Esophagus muscularis mucosa (tissue), 4 donors: ENCODE measurements at regions not wholly inside any gene's neighbourhood (a gene's known extent, or its start where the extent isn't known, plus 50 kb on each side); places are given as distances from the start of the nearest gene placed in this dataset.

Experiments
- DNase-seq: peaks from one replicate; pipeline ENCODE4 v3.0.0-alpha.2; 2017; ENCODE audit errors: extremely low spot score
- H3K27ac ChIP-seq, 4 donors: fragments of 200-600 bp; sonication (generic); replicated peaks in 1 of 4; 1 replicate in 3 of 4; 2 replicates in 1 of 4; pipeline ENCODE4 v1.5.1; 2016 to 2019; ENCODE audit warnings: mild to moderate bottlenecking in 1 of 4
- H3K27me3 ChIP-seq, 4 donors: fragments of 200-600 bp; sonication (generic); one replicate each; pipeline versions ENCODE4 v1.5.1 to v1.6.0; 2016 to 2019
- H3K36me3 ChIP-seq, 4 donors: fragments of 200-600 bp; sonication (generic); one replicate each; pipeline ENCODE4 v1.5.1; 2016 to 2019
- H3K4me1 ChIP-seq, 4 donors: fragments of 200-600 bp; sonication (generic); one replicate each; pipeline ENCODE4 v1.5.1; 2016 to 2019
- H3K4me3 ChIP-seq, 4 donors: fragments of 200-600 bp; sonication (generic); 1 replicate in 2 of 4; 2 replicates in 2 of 4; pipeline ENCODE4 v1.5.1; 2016 to 2019; ENCODE audit warnings: mild to moderate bottlenecking in 4 of 4, moderate library complexity in 1 of 4
- H3K9me3 ChIP-seq, 4 donors: fragments of 200-600 bp; sonication (generic); 1 replicate in 3 of 4; 2 replicates in 1 of 4; pipeline ENCODE4 v1.5.1; 2016 to 2019
- EP300 ChIP-seq: sonication (generic); formaldehyde crosslinking; IDR thresholded peaks from one replicate; pipeline ENCODE4 v1.6.1; 2017; ENCODE audit warnings: antibody characterized with exemption
- POLR2A ChIP-seq: fragments of 450-650 bp; IDR thresholded peaks from one replicate; pipeline ENCODE4 v1.6.1; 2017; ENCODE audit warnings: antibody characterized with exemption, moderate library complexity, mild to moderate bottlenecking, low read depth
- POLR2AphosphoS5 ChIP-seq, 2 donors: sonication (generic); formaldehyde crosslinking; IDR thresholded peaks; one replicate each; pipeline ENCODE4 v1.6.1; 2017; ENCODE audit warnings: antibody characterized with exemption in 2 of 2
- WGBS: methylation state at CpG from one replicate; pipeline ENCODE4 v1.1.5; 2018; 5-methylcytosine and 5-hydroxymethylcytosine counted together
- intact Hi-C: fragments of 100-400 bp; cut with DNase I; formaldehyde crosslinking; loops from one replicate; pipeline ENCODE4 v1.15.1; 2023
- TF ChIP-seq, protein P1 (sequence below), 3 experiments: fragments of 200-600 bp in 2 of 3; fragments of 450-650 bp in 1 of 3; sonication (generic) in 2 of 3; IDR thresholded peaks; one replicate each; pipeline ENCODE4 v1.5.1; 2017 to 2019; ENCODE audit warnings: antibody characterized with exemption in 3 of 3, mild to moderate bottlenecking in 2 of 3, moderate library complexity in 1 of 3

GRCh38 chr9:89872426-89872912 lies 267.7 kb downstream of the GADD45G start:
- 78% methylated on average over 9 of the region's 9 CpGs for WGBS

GRCh38 chr9:89872913-89873707 lies 268.3 kb downstream of the GADD45G start:
- intact Hi-C loops, result no loop called here
- Histone ChIP-seq H3K27me3 (no peaks in the 10 kb centered on the region), H3K9me3 (no peaks in the 10 kb centered on the region), H3K4me3 (no peak overlapping the region), H3K4me1 (peaks cover 47 to 66% (median 57%) of the 10 kb centered on the region in 4 donors), H3K27ac (peak overlapping the region; percentile 17 to 72 (median 60)), H3K36me3 (no peaks in the 10 kb centered on the region)
- TF ChIP-seq POLR2AphosphoS5 (IDR thresholded peaks at IDR 0.05) (peak in 1 of 2 donors; percentile 11), EP300 (no peak)
- WGBS, result 49% methylated on average over 4 of the region's 11 CpGs
- no peak for DNase-seq

More at GRCh38 chr9:89872426-89872912, 267.7 kb downstream of the GADD45G start:
- Histone ChIP-seq H3K4me1 (peaks cover 43 to 62% (median 52%) of the 10 kb centered on the region in 4 donors), H3K36me3 (no peaks in the 10 kb centered on the region), H3K27ac (peak overlapping the region; percentile 17 to 72 (median 60)), H3K4me3 (no peak overlapping the region), H3K27me3 (no peaks in the 10 kb centered on the region), H3K9me3 (no peaks in the 10 kb centered on the region)
- DNase-seq, result no peak
- intact Hi-C loops, result no loop called here
- TF ChIP-seq EP300 (no peak), POLR2A (no peak), POLR2AphosphoS5 (IDR thresholded peaks at IDR 0.05) (no peak)
- TF ChIP-seq, protein P1, sequence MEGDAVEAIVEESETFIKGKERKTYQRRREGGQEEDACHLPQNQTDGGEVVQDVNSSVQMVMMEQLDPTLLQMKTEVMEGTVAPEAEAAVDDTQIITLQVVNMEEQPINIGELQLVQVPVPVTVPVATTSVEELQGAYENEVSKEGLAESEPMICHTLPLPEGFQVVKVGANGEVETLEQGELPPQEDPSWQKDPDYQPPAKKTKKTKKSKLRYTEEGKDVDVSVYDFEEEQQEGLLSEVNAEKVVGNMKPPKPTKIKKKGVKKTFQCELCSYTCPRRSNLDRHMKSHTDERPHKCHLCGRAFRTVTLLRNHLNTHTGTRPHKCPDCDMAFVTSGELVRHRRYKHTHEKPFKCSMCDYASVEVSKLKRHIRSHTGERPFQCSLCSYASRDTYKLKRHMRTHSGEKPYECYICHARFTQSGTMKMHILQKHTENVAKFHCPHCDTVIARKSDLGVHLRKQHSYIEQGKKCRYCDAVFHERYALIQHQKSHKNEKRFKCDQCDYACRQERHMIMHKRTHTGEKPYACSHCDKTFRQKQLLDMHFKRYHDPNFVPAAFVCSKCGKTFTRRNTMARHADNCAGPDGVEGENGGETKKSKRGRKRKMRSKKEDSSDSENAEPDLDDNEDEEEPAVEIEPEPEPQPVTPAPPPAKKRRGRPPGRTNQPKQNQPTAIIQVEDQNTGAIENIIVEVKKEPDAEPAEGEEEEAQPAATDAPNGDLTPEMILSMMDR (IDR thresholded peaks at IDR 0.05), result no peak

- no peaks in the 10 kb centered on the region for H3K9me3 ChIP-seq
- no peaks in the 10 kb centered on the region for H3K36me3 ChIP-seq
- H3K27me3 ChIP-seq, result no peaks in the 10 kb centered on the region
- no peak overlapping the region for H3K4me3 ChIP-seq
- H3K4me1 ChIP-seq, result peaks cover 53 to 73% (median 63%) of the 10 kb centered on the region in 4 donors
- no peak for DNase-seq
- TF ChIP-seq POLR2AphosphoS5 (IDR thresholded peaks at IDR 0.05), result no peak
- no peak for TF ChIP-seq POLR2A
- TF ChIP-seq, protein P1 (IDR thresholded peaks at IDR 0.05), result no peak
- TF ChIP-seq EP300, result no peak
- 85% methylated on average over 3 of the region's 8 CpGs for WGBS
- H3K27ac ChIP-seq, result peak overlapping the region in 1 of 4 donors; percentile 72
- intact Hi-C loops, result no loop called here
Measured at GRCh38 chr9:89873801-89874200, 269.0 kb downstream of the GADD45G start.

DNA sequence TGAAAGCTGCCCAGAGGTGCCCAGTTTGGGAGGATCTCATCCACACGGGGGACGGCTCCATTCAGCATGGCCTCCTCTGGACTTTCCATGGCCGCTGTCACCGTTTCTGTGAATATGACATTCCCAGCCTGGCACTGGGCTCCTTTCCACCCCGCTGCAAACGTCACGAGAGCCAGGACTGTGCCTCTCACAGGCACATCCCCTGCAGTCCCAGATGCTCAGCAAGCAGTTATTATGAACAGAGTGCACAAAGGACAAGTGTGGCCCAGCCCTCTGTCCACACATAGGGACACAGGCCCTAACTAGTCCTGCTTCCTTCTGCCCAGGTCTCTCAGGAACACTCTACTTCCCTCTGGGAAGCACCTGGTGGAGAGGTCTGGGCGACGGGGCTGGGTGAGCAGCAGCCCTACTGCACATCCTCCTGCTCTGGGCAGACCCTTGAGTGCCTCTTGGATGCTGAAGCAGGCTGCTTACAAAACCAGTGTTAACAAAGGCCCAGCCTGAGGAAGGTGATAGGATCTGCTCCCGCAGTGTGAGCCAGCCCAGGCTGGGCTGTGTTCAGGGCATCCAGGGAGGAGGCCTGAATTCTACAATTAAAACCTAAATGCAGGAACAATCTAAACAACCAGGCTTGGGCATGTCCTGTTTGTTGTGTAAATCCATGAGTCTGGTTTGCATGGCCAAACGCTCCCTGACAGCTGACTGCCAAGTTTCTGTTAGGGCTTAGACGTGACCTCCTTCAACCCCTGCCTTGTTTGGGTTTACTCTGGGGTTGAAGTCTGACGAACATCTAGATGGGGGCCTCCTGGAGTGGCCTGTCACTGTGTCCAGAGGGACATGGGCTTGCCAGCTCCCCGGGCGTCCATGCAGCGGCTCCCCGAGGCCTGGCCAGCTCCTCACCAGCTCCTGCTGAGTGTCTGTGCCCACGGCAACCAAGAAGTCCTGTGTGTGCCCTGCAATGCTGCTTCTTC lies 269.8 kb downstream of the GADD45G start:
- Histone ChIP-seq H3K27me3 (no peaks in the 10 kb centered on the region), H3K9me3 (no peaks in the 10 kb centered on the region), H3K36me3 (no peaks in the 10 kb centered on the region), H3K4me1 (peaks cover 62 to 81% (median 72%) of the 10 kb centered on the region in 4 donors), H3K27ac (peak overlapping the region; percentile 68 to 74 (median 70)), H3K4me3 (no peak overlapping the region)
- WGBS, result 48% methylated on average over 14 of the region's 18 CpGs
- intact Hi-C loops, result no loop called here
- DNase-seq, result peak; percentile 91
- TF ChIP-seq EP300 (no peak), POLR2AphosphoS5 (IDR thresholded peaks at IDR 0.05) (peak in 1 of 2 donors; percentile 15)

- Histone ChIP-seq H3K27ac (peak overlapping the region in 1 of 4 donors; percentile 12), H3K9me3 (no peaks in the 10 kb centered on the region), H3K4me1 (peaks cover 64 to 71% (median 67%) of the 10 kb centered on the region in 4 donors), H3K4me3 (no peak overlapping the region), H3K27me3 (no peaks in the 10 kb centered on the region), H3K36me3 (no peaks in the 10 kb centered on the region)
- TF ChIP-seq, protein P1 (IDR thresholded peaks at IDR 0.05), result no peak
- TF ChIP-seq EP300, result no peak
- no peak for TF ChIP-seq POLR2AphosphoS5 (IDR thresholded peaks at IDR 0.05)
- 91% methylated on average over 17 of the region's 18 CpGs for WGBS
- intact Hi-C loops, result no loop called here
- DNase-seq, result peak; percentile 90
Measured at GRCh38 chr9:89877051-89878002, 272.5 kb downstream of the GADD45G start.
